Vagina (tissue), 2 donors: ENCODE measurements at regions not wholly inside any gene's neighbourhood (a gene's known extent, or its start where the extent isn't known, plus 50 kb on each side); places are given as distances from the start of the nearest gene placed in this dataset.

Experiments used
- DNase-seq, 2 donors: peaks; one replicate each; pipeline ENCODE4 v3.0.0-alpha.2; 2017; ENCODE audit errors: extremely low spot score in 2 of 2
- H3K27ac ChIP-seq: fragments of 200-600 bp; sonication (generic); one replicate; pipeline ENCODE4 v1.5.1; 2019
- H3K27me3 ChIP-seq: fragments of 200-600 bp; sonication (generic); one replicate; pipeline ENCODE4 v1.5.1; 2019
- H3K36me3 ChIP-seq, 2 donors: fragments of 200-600 bp; sonication (generic); one replicate each; pipeline ENCODE4 v1.5.1; 2017 to 2019
- H3K4me1 ChIP-seq: fragments of 200-600 bp; sonication (generic); one replicate; pipeline ENCODE4 v1.5.1; 2019
- H3K4me3 ChIP-seq, 2 donors: fragments of 200-600 bp; sonication (generic); 1 replicate in 1 of 2; 2 replicates in 1 of 2; pipeline ENCODE4 v1.5.1; 2016 to 2019
- H3K9me3 ChIP-seq: fragments of 200-600 bp; sonication (generic); one replicate; pipeline ENCODE4 v1.5.1; 2019
- CTCF ChIP-seq, 3 experiments: fragments of 450-650 bp in 2 of 3; fragments of 200-600 bp in 1 of 3; sonication (generic) in 1 of 3; IDR thresholded peaks; one replicate each; pipeline ENCODE4 v1.5.1; 2017 to 2019; ENCODE audit warnings: antibody characterized with exemption in 3 of 3, mild to moderate bottlenecking in 2 of 3, moderate library complexity in 2 of 3
- POLR2A ChIP-seq, 2 donors: fragments of 450-650 bp; IDR thresholded peaks; one replicate each; pipeline ENCODE4 v1.6.1; 2017; ENCODE audit warnings: antibody characterized with exemption in 2 of 2, mild to moderate bottlenecking in 2 of 2, moderate library complexity in 2 of 2
- POLR2AphosphoS5 ChIP-seq, 2 donors: sonication (generic); formaldehyde crosslinking; IDR thresholded peaks; one replicate each; pipeline ENCODE4 v1.9.0; 2017; ENCODE audit warnings: antibody characterized with exemption in 2 of 2, mild to moderate bottlenecking in 2 of 2, low read depth in 1 of 2; ENCODE audit not compliant: insufficient read depth in 1 of 2
- intact Hi-C: fragments of 100-400 bp; cut with DNase I; formaldehyde crosslinking; loops from one replicate; pipeline ENCODE4 v1.15.1; 2023

- H3K27me3 ChIP-seq = no peaks in the 10 kb centered on the region
- H3K9me3 ChIP-seq = no peaks in the 10 kb centered on the region
- no peaks in the 10 kb centered on the region for H3K4me1 ChIP-seq
- intact Hi-C loops = no loop called here
- no peak overlapping the region for H3K4me3 ChIP-seq
- no peak overlapping the region for H3K27ac ChIP-seq
- H3K36me3 ChIP-seq = no peaks in the 10 kb centered on the region
- TF ChIP-seq POLR2A (IDR thresholded peaks at IDR 0.05) = no peak
- no peak for TF ChIP-seq POLR2AphosphoS5 (IDR thresholded peaks at IDR 0.05; ENCODE audit: insufficient read depth in 1 of 2, low read depth in 1 of 2)
- no peak for TF ChIP-seq CTCF (IDR thresholded peaks at IDR 0.05)
- DNase-seq = no peak
These were observed 175.8 kb upstream of the SOX5 start for GRCh38 chr12:24125280-24125679.

- no peak for TF ChIP-seq CTCF (IDR thresholded peaks at IDR 0.05)
- TF ChIP-seq POLR2AphosphoS5 (IDR thresholded peaks at IDR 0.05; ENCODE audit: insufficient read depth in 1 of 2, low read depth in 1 of 2) = no peak
- no peak for TF ChIP-seq POLR2A (IDR thresholded peaks at IDR 0.05)
These were observed 172.4 kb upstream of the SOX5 start for GRCh38 chr12:24121911-24122310.

GRCh38 chr12:24118668-24119067 is 169.2 kb upstream of the SOX5 start:
- H3K27me3 ChIP-seq = no peaks in the 10 kb centered on the region
- no peak for DNase-seq
- no peaks in the 10 kb centered on the region for H3K36me3 ChIP-seq
- no peak overlapping the region for H3K4me3 ChIP-seq
- intact Hi-C loops = no loop called here
- H3K9me3 ChIP-seq = no peaks in the 10 kb centered on the region
- TF ChIP-seq POLR2AphosphoS5 (IDR thresholded peaks at IDR 0.05; ENCODE audit: insufficient read depth in 1 of 2, low read depth in 1 of 2) = no peak
- TF ChIP-seq POLR2A (IDR thresholded peaks at IDR 0.05) = no peak
- H3K27ac ChIP-seq = no peak overlapping the region
- H3K4me1 ChIP-seq = no peaks in the 10 kb centered on the region

More at GRCh38 chr12:24121911-24122310, 172.4 kb upstream of the SOX5 start:
- Histone ChIP-seq H3K36me3 (no peaks in the 10 kb centered on the region), H3K27ac (no peak overlapping the region), H3K4me3 (no peak overlapping the region), H3K27me3 (no peaks in the 10 kb centered on the region), H3K9me3 (no peaks in the 10 kb centered on the region), H3K4me1 (no peaks in the 10 kb centered on the region)
- intact Hi-C loops = no loop called here
- DNase-seq = no peak

GRCh38 chr12:24116548-24116947 is 167.1 kb upstream of the SOX5 start:
- H3K27me3 ChIP-seq = no peaks in the 10 kb centered on the region
- no peaks in the 10 kb centered on the region for H3K4me1 ChIP-seq
- TF ChIP-seq POLR2A (IDR thresholded peaks at IDR 0.05) = no peak
- no peak for TF ChIP-seq CTCF (IDR thresholded peaks at IDR 0.05)
- no peak for TF ChIP-seq POLR2AphosphoS5 (IDR thresholded peaks at IDR 0.05; ENCODE audit: insufficient read depth in 1 of 2, low read depth in 1 of 2)
- no peaks in the 10 kb centered on the region for H3K36me3 ChIP-seq
- no peak for DNase-seq
- H3K9me3 ChIP-seq = no peaks in the 10 kb centered on the region
- intact Hi-C loops = no loop called here
- H3K27ac ChIP-seq = no peak overlapping the region
- no peak overlapping the region for H3K4me3 ChIP-seq

GRCh38 chr12:24113701-24114100 is 164.2 kb upstream of the SOX5 start:
- H3K9me3 ChIP-seq = no peaks in the 10 kb centered on the region
- no peak for DNase-seq
- H3K4me1 ChIP-seq = no peaks in the 10 kb centered on the region
- no peaks in the 10 kb centered on the region for H3K27me3 ChIP-seq
- no peak overlapping the region for H3K27ac ChIP-seq
- H3K4me3 ChIP-seq = no peak overlapping the region
- TF ChIP-seq POLR2AphosphoS5 (IDR thresholded peaks at IDR 0.05; ENCODE audit: insufficient read depth in 1 of 2, low read depth in 1 of 2) (no peak), POLR2A (IDR thresholded peaks at IDR 0.05) (no peak), CTCF (IDR thresholded peaks at IDR 0.05) (no peak)
- H3K36me3 ChIP-seq = no peaks in the 10 kb centered on the region
- intact Hi-C loops = no loop called here
